ENCODE measurements at regions not wholly inside any gene's neighbourhood (a gene's known extent, or its start where the extent isn't known, plus 50 kb on each side); places are given as distances from the start of the nearest gene placed in this dataset.

GRCh38 chrX:83326539-83326938, 181.6 kb upstream of the POU3F4 start:
- H3K4me3 Mint-ChIP-seq (ENCODE audit: low read depth): no peak overlapping the region
- H3K27ac Mint-ChIP-seq: no peak overlapping the region
- TF ChIP-seq, protein P1, sequence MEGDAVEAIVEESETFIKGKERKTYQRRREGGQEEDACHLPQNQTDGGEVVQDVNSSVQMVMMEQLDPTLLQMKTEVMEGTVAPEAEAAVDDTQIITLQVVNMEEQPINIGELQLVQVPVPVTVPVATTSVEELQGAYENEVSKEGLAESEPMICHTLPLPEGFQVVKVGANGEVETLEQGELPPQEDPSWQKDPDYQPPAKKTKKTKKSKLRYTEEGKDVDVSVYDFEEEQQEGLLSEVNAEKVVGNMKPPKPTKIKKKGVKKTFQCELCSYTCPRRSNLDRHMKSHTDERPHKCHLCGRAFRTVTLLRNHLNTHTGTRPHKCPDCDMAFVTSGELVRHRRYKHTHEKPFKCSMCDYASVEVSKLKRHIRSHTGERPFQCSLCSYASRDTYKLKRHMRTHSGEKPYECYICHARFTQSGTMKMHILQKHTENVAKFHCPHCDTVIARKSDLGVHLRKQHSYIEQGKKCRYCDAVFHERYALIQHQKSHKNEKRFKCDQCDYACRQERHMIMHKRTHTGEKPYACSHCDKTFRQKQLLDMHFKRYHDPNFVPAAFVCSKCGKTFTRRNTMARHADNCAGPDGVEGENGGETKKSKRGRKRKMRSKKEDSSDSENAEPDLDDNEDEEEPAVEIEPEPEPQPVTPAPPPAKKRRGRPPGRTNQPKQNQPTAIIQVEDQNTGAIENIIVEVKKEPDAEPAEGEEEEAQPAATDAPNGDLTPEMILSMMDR (IDR thresholded peaks at IDR 0.05; ENCODE audit: unreplicated experiment): no peak
- peaks cover 12% of the 10 kb centered on the region for H3K9me3 Mint-ChIP-seq (ENCODE audit: low read depth)
- peaks cover 1% of the 10 kb centered on the region for H3K4me1 Mint-ChIP-seq (ENCODE audit: low read depth)
- no peaks in the 10 kb centered on the region for H3K36me3 Mint-ChIP-seq (ENCODE audit: insufficient read depth)
- no peaks in the 10 kb centered on the region for H3K27me3 Mint-ChIP-seq
- no peak for DNase-seq (ENCODE audit: low spot score, unreplicated experiment)

GRCh38 chrX:83333813-83334212, 174.3 kb upstream of the POU3F4 start:
- no peak for DNase-seq (ENCODE audit: low spot score, unreplicated experiment)
- peaks cover 3% of the 10 kb centered on the region for H3K9me3 Mint-ChIP-seq (ENCODE audit: low read depth)
- H3K27me3 Mint-ChIP-seq: no peaks in the 10 kb centered on the region
- no peak overlapping the region for H3K27ac Mint-ChIP-seq
- no peaks in the 10 kb centered on the region for H3K36me3 Mint-ChIP-seq (ENCODE audit: insufficient read depth)
- no peaks in the 10 kb centered on the region for H3K4me1 Mint-ChIP-seq (ENCODE audit: low read depth)
- H3K4me3 Mint-ChIP-seq (ENCODE audit: low read depth): no peak overlapping the region
- TF ChIP-seq, protein P1 (IDR thresholded peaks at IDR 0.05; ENCODE audit: unreplicated experiment): no peak

DNA sequence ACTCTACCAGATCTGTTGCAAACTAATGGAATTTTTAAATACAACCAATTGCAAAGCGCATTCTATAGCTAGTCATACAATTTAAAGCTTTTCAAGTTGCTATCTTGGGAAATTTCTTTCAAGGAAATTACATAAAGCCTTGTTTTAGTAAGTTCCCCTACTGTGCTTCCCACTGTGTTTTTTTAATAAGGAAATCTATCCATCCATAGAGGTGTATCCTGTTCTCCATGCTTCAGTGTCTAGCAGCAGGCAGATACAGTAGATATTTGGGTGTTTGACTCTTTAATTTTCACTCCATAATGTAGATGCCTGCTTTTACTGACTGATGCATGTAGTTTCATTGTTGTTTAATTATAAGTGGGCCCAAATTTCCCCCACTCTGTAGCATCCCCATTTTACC, 171.6 kb upstream of the POU3F4 start:
- Mint-ChIP-seq H3K4me1 (ENCODE audit: low read depth) (no peaks in the 10 kb centered on the region), H3K9me3 (ENCODE audit: low read depth) (peaks cover 9% of the 10 kb centered on the region), H3K27ac (no peak overlapping the region)

DNA sequence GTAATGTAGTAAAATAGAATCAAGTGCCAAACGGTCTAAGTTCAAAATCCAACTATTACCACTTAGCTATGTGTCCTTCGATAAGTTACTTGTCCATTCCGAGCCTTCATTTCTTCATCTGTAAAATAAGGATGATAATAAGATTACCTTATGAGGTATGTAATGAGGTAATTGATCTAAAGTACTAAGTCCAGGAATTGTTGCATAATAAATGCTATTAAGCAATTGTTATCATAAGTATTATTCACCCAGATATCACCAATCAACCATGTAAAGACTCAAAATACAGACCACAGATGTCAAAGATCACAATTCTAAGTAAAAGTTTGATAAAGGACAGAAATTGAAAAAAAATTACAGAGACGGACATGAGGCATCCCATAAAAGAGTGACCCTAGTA, 168.4 kb upstream of the POU3F4 start:
- H3K9me3 Mint-ChIP-seq (ENCODE audit: low read depth): peaks cover 14% of the 10 kb centered on the region
- H3K27me3 Mint-ChIP-seq: no peaks in the 10 kb centered on the region
- no peaks in the 10 kb centered on the region for H3K36me3 Mint-ChIP-seq (ENCODE audit: insufficient read depth)
- TF ChIP-seq, protein P1 (IDR thresholded peaks at IDR 0.05; ENCODE audit: unreplicated experiment): no peak
- H3K4me1 Mint-ChIP-seq (ENCODE audit: low read depth): no peaks in the 10 kb centered on the region
- no peak for DNase-seq (ENCODE audit: low spot score, unreplicated experiment)
- H3K27ac Mint-ChIP-seq: no peak overlapping the region
- H3K4me3 Mint-ChIP-seq (ENCODE audit: low read depth): no peak overlapping the region

More for the DNA sequence above, 171.6 kb upstream of the POU3F4 start:
- Mint-ChIP-seq H3K4me3 (ENCODE audit: low read depth) (no peak overlapping the region), H3K36me3 (ENCODE audit: insufficient read depth) (no peaks in the 10 kb centered on the region), H3K27me3 (no peaks in the 10 kb centered on the region)
- TF ChIP-seq, protein P1 (IDR thresholded peaks at IDR 0.05; ENCODE audit: unreplicated experiment): no peak
- DNase-seq (ENCODE audit: low spot score, unreplicated experiment): no peak

GRCh38 chrX:83345298-83345697, 162.8 kb upstream of the POU3F4 start:
- H3K36me3 Mint-ChIP-seq (ENCODE audit: insufficient read depth): no peaks in the 10 kb centered on the region
- no peaks in the 10 kb centered on the region for H3K4me1 Mint-ChIP-seq (ENCODE audit: low read depth)
- DNase-seq (ENCODE audit: low spot score, unreplicated experiment): no peak
- no peak overlapping the region for H3K27ac Mint-ChIP-seq
- H3K27me3 Mint-ChIP-seq: no peaks in the 10 kb centered on the region
- no peak overlapping the region for H3K4me3 Mint-ChIP-seq (ENCODE audit: low read depth)
- H3K9me3 Mint-ChIP-seq (ENCODE audit: low read depth): peaks cover 9% of the 10 kb centered on the region
- TF ChIP-seq, protein P1 (IDR thresholded peaks at IDR 0.05; ENCODE audit: unreplicated experiment): no peak
